K562 (cell line): ENCODE measurements at regions not wholly inside any gene's neighbourhood (a gene's known extent, or its start where the extent isn't known, plus 50 kb on each side); places are given as distances from the start of the nearest gene placed in this dataset.

ENCODE experiments used
- ATAC-seq: fragments of 200-7000 bp; cut with Tn5 transposase; 3 replicates; pipeline ENCODE4 v1.9.1; 2020; ENCODE audit warnings: moderate library complexity
- BruUV-seq: library from RNA; stranded (reverse); fragments of 400-500 nt; replicated peaks from 2 replicates; lab custom pipeline; 2021; lab: Mats Ljungman, UMichigan
- CTCF ChIA-PET: fragments of 300-600 bp; formaldehyde crosslinking; extraction: SDS; loops from one replicate; lab custom pipeline; 2021; ENCODE audit warnings: low intra/inter-chr PET ratio; lab: Yijun Ruan, JAX
- POLR2A ChIA-PET: fragments of 300-600, 350-650 bp; sonication (Branson Sonifier 250); formaldehyde crosslinking; extraction: SDS; loops from one replicate; lab custom pipeline; 2021; ENCODE audit warnings: antibody characterized with exemption, inconsistent platforms; lab: Yijun Ruan, JAX
- DNase-seq, 4 experiments: peaks; one replicate each; pipeline versions ENCODE4 v3.0.0 to v3.0.0-alpha.2; 2011 to 2018; ENCODE audit warnings: low spot score in 3 of 4, mixed read lengths in 3 of 4; ENCODE audit errors: extremely low read depth in 1 of 4
- FAIRE-seq: peaks from 2 replicates; lab custom pipeline; 2011; peaks lifted over from hg19 to GRCh38; lab: Jason Lieb, UNC
- H2AFZ ChIP-seq: 2 replicates; pipeline ENCODE4 v1.6.0; 2011; ENCODE audit warnings: low read depth, low read length, control low read depth, inconsistent platforms
- H3K27ac ChIP-seq: fragments of 200-600 bp; 3 replicates; pipeline ENCODE4 v1.8.0; 2011; ENCODE audit warnings: low read depth, mild to moderate bottlenecking, control low read depth, inconsistent platforms, low read length, moderate library complexity, mixed read lengths; ENCODE audit errors: extremely low read depth
- H3K27me3 ChIP-seq, 2 experiments: fragments of 300-600 bp in 1 of 2; 2 replicates in 1 of 2; 3 replicates in 1 of 2; pipeline versions ENCODE4 v1.6.0 to v1.8.0; 2011; ENCODE audit warnings: inconsistent platforms in 2 of 2, low read length in 2 of 2, mild to moderate bottlenecking in 1 of 2, mixed read lengths in 1 of 2, moderate library complexity in 1 of 2; ENCODE audit not compliant: control insufficient read depth in 2 of 2, insufficient read depth in 2 of 2
- H3K36me3 ChIP-seq: fragments of 300-600 bp; 3 replicates; pipeline ENCODE4 v1.8.0; 2011; ENCODE audit warnings: mild to moderate bottlenecking, low read length, inconsistent platforms; ENCODE audit not compliant: control insufficient read depth, insufficient read depth
- H3K4me1 ChIP-seq, 2 experiments: fragments of 200-600 bp in 1 of 2; replicated peaks in 1 of 2; 2 replicates in 1 of 2; 3 replicates in 1 of 2; pipeline versions ENCODE4 v1.5.1 to v1.8.0; 2011; ENCODE audit warnings: inconsistent platforms in 2 of 2, low read length in 2 of 2, mild to moderate bottlenecking in 1 of 2, mixed read lengths in 1 of 2, moderate library complexity in 1 of 2; ENCODE audit not compliant: control insufficient read depth in 2 of 2, insufficient read depth in 2 of 2
- H3K4me2 ChIP-seq: 2 replicates; pipeline ENCODE4 v1.6.1; 2011; ENCODE audit warnings: low read length, control low read depth, inconsistent platforms, mixed read lengths; ENCODE audit not compliant: insufficient read depth
- H3K4me3 ChIP-seq: fragments of 200-600 bp; sonication (generic), shearing (Covaris generic); 2 replicates; pipeline ENCODE4 v1.5.1; 2016; ENCODE audit warnings: control low read depth, inconsistent platforms
- H3K79me2 ChIP-seq: fragments of 200-600 bp; 3 replicates; pipeline ENCODE4 v1.8.0; 2011; ENCODE audit warnings: low read length, inconsistent platforms; ENCODE audit not compliant: control insufficient read depth, insufficient read depth
- H3K9ac ChIP-seq, 2 experiments: 2 replicates each; pipeline versions ENCODE4 v1.6.0 to v1.6.1; 2011; ENCODE audit warnings: low read depth in 2 of 2, low read length in 2 of 2, control low read depth in 1 of 2, inconsistent platforms in 1 of 2, mild to moderate bottlenecking in 1 of 2, mixed read lengths in 1 of 2; ENCODE audit not compliant: insufficient read depth in 1 of 2
- H3K9me1 ChIP-seq: one replicate; pipeline ENCODE4 v1.6.0; 2011; ENCODE audit warnings: inconsistent platforms, mild to moderate bottlenecking, low read length, moderate library complexity; ENCODE audit not compliant: control insufficient read depth, insufficient read depth
- H3K9me3 ChIP-seq: replicated peaks from 2 replicates; pipeline ENCODE4 v1.5.1; 2011; ENCODE audit warnings: low read depth, low read length, inconsistent platforms; ENCODE audit not compliant: control insufficient read depth, insufficient read depth
- H4K20me1 ChIP-seq: replicated peaks from 2 replicates; pipeline ENCODE4 v1.6.1; 2011; ENCODE audit warnings: low read length, inconsistent platforms, mixed read lengths; ENCODE audit not compliant: control insufficient read depth, insufficient read depth
- CBFB ChIP-seq: sonication (generic); formaldehyde crosslinking; IDR thresholded peaks from 2 replicates; pipeline ENCODE4 v1.4.0; 2020; ENCODE audit warnings: mild to moderate bottlenecking, missing genetic modification reagents
- DIDO1 ChIP-seq: fragments of 450-650 bp; IDR thresholded peaks from 2 replicates; pipeline ENCODE4 v1.6.1; 2016; ENCODE audit warnings: low read depth, missing biosample characterization, missing genetic modification characterization
- KLF13 ChIP-seq: fragments of 450-650 bp; IDR thresholded peaks from 2 replicates; pipeline ENCODE4 v1.6.1; 2016; ENCODE audit warnings: missing genetic modification characterization, low read depth, mild to moderate bottlenecking, missing compliant biosample characterization, moderate library complexity, borderline replicate concordance
- MXI1 ChIP-seq: IDR thresholded peaks from 2 replicates; pipeline ENCODE4 v1.6.1; 2011; ENCODE audit warnings: low read depth, mild to moderate bottlenecking, improper control_type of control experiment, low read length
- SIN3B ChIP-seq: fragments of 450-650 bp; IDR thresholded peaks from 2 replicates; pipeline ENCODE4 v1.6.1; 2017; ENCODE audit warnings: low read depth, mild to moderate bottlenecking, moderate library complexity
- SREBF2 ChIP-seq: sonication (generic); formaldehyde crosslinking; IDR thresholded peaks from 2 replicates; pipeline ENCODE4 v1.4.0; 2020; ENCODE audit warnings: mild to moderate bottlenecking, missing genetic modification reagents
- ZC3H8 ChIP-seq: fragments of 450-650 bp; IDR thresholded peaks from 2 replicates; pipeline ENCODE4 v1.6.1; 2017
- ZKSCAN3 ChIP-seq: fragments of 250-450 bp; sonication (Bioruptor Pico); IDR thresholded peaks from 2 replicates; pipeline ENCODE4 v1.4.0; 2020
- WGBS: fragments of 100-300 bp; shearing (Covaris generic); methylation state at CpG from one replicate; pipeline ENCODE4 v1.1.6; 2016; ENCODE audit warnings: low coverage, mixed read lengths; ENCODE audit not compliant: insufficient coverage; ENCODE audit errors: missing lambda C conversion rate; 5-methylcytosine and 5-hydroxymethylcytosine counted together
- in situ Hi-C: fragments of 300-500 bp; cut with MboI; formaldehyde crosslinking; loops from 4 replicates; pipeline ENCODE4 v1.15.0; 2018; ENCODE audit warnings: inconsistent platforms, mixed read lengths
- intact Hi-C: fragments of 100-400 bp; cut with micrococcal nuclease; formaldehyde crosslinking; loops from 2 replicates; pipeline ENCODE4 v1.14.2; 2022
- TF ChIP-seq, protein P1 (sequence below): fragments of 450-650 bp; formaldehyde crosslinking; IDR thresholded peaks from 2 replicates; pipeline ENCODE4 v1.4.0; 2020; ENCODE audit warnings: mild to moderate bottlenecking, mixed read lengths
- TF ChIP-seq, protein P2 (sequence below): fragments of 450-650 bp; formaldehyde crosslinking; IDR thresholded peaks from 2 replicates; pipeline ENCODE4 v1.4.0; 2020; ENCODE audit warnings: mild to moderate bottlenecking, moderate library complexity
- TF ChIP-seq, protein P3 (sequence below): sonication (generic); formaldehyde crosslinking; IDR thresholded peaks from 2 replicates; pipeline ENCODE4 v1.8.1; 2023; ENCODE audit warnings: mild to moderate bottlenecking, missing genetic modification reagents
- TF ChIP-seq, protein P4 (sequence below): fragments of 450-650 bp; IDR thresholded peaks from 2 replicates; pipeline ENCODE4 v1.6.1; 2017; ENCODE audit warnings: antibody characterized with exemption, mild to moderate bottlenecking

DNA sequence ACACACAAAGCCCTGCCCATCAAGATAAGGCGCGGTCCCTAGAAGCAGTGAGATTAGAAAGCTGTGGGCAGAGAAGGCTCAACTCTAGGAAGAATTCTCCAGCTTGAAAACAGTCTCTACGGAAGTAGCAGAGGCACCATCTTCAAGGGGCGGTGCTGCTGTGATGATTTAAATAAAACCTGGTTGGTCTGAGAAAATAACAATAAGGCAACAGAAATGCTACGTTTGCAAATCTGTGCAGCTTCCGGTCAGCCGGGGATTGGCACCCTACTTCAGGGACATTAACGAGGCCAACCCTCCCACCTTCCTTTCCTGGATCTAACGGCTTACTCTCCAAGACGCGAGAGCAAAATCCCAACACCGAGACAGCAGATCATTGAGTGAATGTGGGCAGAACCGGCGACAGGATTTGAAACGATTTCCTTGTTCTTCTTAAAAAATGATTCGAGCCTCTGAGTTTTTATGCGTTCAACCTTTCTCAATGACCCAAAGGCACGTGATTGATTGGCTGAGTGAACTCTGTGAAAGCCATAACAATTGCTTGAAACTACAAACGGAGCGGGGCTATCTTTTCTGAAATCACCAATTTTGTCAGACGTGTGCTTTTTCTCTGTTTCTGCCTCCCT, 93.7 kb upstream of the ZNF516 start (continued):
- TF ChIP-seq, protein P1, sequence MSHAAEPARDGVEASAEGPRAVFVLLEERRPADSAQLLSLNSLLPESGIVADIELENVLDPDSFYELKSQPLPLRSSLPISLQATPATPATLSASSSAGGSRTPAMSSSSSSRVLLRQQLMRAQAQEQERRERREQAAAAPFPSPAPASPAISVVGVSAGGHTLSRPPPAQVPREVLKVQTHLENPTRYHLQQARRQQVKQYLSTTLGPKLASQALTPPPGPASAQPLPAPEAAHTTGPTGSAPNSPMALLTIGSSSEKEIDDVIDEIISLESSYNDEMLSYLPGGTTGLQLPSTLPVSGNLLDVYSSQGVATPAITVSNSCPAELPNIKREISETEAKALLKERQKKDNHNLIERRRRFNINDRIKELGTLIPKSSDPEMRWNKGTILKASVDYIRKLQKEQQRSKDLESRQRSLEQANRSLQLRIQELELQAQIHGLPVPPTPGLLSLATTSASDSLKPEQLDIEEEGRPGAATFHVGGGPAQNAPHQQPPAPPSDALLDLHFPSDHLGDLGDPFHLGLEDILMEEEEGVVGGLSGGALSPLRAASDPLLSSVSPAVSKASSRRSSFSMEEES: no peak
- TF ChIP-seq, protein P2, sequence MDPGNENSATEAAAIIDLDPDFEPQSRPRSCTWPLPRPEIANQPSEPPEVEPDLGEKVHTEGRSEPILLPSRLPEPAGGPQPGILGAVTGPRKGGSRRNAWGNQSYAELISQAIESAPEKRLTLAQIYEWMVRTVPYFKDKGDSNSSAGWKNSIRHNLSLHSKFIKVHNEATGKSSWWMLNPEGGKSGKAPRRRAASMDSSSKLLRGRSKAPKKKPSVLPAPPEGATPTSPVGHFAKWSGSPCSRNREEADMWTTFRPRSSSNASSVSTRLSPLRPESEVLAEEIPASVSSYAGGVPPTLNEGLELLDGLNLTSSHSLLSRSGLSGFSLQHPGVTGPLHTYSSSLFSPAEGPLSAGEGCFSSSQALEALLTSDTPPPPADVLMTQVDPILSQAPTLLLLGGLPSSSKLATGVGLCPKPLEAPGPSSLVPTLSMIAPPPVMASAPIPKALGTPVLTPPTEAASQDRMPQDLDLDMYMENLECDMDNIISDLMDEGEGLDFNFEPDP: no peak
- TF ChIP-seq CBFB (CRISPR knock-in tag): no peak
- TF ChIP-seq KLF13 (tag): no peak

DNA sequence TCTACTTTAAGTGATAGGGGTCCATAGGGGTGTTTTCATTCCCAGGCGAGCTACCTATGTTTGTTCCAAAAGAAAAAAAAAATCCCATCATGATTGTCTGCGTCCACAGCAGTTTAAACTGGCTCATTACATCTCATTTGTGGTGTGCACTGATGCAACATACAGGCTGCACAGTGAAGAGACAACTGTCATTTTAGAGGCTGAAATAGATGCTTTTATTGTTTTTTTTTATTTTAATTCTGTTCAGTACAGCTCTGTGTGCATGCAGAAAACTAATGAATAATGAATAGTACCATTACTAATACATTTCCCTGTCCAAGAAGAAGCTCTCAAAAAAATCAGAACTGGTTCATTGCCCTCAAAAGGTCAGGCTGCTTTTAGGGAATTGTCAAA, 92.8 kb upstream of the ZNF516 start:
- in situ Hi-C loops: no loop called here
- Histone ChIP-seq H3K4me2 (no peak overlapping the region), H3K9me3 (no peaks in the 10 kb centered on the region), H3K27ac (no peak overlapping the region), H3K4me1 (no peaks in the 10 kb centered on the region), H2AFZ (no peak overlapping the region), H3K4me3 (no peak overlapping the region), H3K79me2 (no peaks in the 10 kb centered on the region), H4K20me1 (no peaks in the 10 kb centered on the region), H3K36me3 (no peaks in the 10 kb centered on the region), H3K27me3 (peaks cover 0 to 8% of the 10 kb centered on the region in 2 experiments; a peak in 3 of 5 replicates), H3K9ac (no peak overlapping the region), H3K9me1 (no peaks in the 10 kb centered on the region)
- no peak for DNase-seq
- POLR2A ChIA-PET: no interaction called here
- WGBS: 0% methylated on average over 2 of the region's 2 CpGs
- CTCF ChIA-PET: no interaction called here
- FAIRE-seq: no peak
- ATAC-seq: no peak
- intact Hi-C loops: no loop called here
- BruUV-seq: no TSS peak
- TF ChIP-seq SREBF2 (CRISPR knock-in tag) (no peak), DIDO1 (tag) (no peak), ZKSCAN3 (no peak), SIN3B (no peak), ZC3H8 (no peak), MXI1 (no peak)
- TF ChIP-seq, protein P3, sequence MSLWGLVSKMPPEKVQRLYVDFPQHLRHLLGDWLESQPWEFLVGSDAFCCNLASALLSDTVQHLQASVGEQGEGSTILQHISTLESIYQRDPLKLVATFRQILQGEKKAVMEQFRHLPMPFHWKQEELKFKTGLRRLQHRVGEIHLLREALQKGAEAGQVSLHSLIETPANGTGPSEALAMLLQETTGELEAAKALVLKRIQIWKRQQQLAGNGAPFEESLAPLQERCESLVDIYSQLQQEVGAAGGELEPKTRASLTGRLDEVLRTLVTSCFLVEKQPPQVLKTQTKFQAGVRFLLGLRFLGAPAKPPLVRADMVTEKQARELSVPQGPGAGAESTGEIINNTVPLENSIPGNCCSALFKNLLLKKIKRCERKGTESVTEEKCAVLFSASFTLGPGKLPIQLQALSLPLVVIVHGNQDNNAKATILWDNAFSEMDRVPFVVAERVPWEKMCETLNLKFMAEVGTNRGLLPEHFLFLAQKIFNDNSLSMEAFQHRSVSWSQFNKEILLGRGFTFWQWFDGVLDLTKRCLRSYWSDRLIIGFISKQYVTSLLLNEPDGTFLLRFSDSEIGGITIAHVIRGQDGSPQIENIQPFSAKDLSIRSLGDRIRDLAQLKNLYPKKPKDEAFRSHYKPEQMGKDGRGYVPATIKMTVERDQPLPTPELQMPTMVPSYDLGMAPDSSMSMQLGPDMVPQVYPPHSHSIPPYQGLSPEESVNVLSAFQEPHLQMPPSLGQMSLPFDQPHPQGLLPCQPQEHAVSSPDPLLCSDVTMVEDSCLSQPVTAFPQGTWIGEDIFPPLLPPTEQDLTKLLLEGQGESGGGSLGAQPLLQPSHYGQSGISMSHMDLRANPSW: no peak
- TF ChIP-seq, protein P4, sequence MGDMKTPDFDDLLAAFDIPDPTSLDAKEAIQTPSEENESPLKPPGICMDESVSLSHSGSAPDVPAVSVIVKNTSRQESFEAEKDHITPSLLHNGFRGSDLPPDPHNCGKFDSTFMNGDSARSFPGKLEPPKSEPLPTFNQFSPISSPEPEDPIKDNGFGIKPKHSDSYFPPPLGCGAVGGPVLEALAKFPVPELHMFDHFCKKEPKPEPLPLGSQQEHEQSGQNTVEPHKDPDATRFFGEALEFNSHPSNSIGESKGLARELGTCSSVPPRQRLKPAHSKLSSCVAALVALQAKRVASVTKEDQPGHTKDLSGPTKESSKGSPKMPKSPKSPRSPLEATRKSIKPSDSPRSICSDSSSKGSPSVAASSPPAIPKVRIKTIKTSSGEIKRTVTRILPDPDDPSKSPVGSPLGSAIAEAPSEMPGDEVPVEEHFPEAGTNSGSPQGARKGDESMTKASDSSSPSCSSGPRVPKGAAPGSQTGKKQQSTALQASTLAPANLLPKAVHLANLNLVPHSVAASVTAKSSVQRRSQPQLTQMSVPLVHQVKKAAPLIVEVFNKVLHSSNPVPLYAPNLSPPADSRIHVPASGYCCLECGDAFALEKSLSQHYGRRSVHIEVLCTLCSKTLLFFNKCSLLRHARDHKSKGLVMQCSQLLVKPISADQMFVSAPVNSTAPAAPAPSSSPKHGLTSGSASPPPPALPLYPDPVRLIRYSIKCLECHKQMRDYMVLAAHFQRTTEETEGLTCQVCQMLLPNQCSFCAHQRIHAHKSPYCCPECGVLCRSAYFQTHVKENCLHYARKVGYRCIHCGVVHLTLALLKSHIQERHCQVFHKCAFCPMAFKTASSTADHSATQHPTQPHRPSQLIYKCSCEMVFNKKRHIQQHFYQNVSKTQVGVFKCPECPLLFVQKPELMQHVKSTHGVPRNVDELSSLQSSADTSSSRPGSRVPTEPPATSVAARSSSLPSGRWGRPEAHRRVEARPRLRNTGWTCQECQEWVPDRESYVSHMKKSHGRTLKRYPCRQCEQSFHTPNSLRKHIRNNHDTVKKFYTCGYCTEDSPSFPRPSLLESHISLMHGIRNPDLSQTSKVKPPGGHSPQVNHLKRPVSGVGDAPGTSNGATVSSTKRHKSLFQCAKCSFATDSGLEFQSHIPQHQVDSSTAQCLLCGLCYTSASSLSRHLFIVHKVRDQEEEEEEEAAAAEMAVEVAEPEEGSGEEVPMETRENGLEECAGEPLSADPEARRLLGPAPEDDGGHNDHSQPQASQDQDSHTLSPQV: no peak
